ENCODE measurements at regions not wholly inside any gene's neighbourhood (a gene's known extent, or its start where the extent isn't known, plus 50 kb on each side); places are given as distances from the start of the nearest gene placed in this dataset.

DNA sequence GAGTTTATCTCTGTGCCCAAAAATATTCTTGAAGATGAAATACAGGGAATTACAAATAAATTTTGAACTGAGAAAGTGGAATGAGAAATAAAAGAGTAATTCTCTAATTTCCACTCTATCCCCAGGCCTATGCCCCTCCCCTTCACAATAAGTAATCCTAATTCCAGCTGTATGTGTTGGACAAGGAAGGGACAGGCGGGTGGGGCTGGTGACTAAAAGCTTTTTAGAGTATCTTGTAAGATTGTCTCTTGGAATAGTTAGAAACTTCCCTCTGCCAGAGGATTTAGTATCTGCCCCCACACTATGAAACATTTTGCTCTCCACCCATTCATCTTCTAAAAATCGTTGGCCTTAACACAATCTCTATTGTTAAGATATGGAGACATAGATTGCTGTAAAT is 199.2 kb downstream of the MBL2 start:
- Histone ChIP-seq H3K4me2 (ENCODE audit: low read length) (no peak overlapping the region), H3K27me3 (ENCODE audit: insufficient read depth, low read length) (no peaks in the 10 kb centered on the region), H4K20me1 (ENCODE audit: insufficient read depth, low read length) (no peaks in the 10 kb centered on the region), H3F3A (ENCODE audit: insufficient read depth, low read length) (no peaks in the 10 kb centered on the region), H3K9ac (ENCODE audit: low read length) (no peak overlapping the region), H2AFZ (ENCODE audit: low read length) (no peak overlapping the region), H3K9me2 (ENCODE audit: low read depth, low read length) (no peaks in the 10 kb centered on the region), H3K27ac (ENCODE audit: low read depth, low read length, poor library complexity, severe bottlenecking) (no peak overlapping the region), H3K79me2 (ENCODE audit: insufficient read depth, low read length) (no peaks in the 10 kb centered on the region), H3K4me3 (ENCODE audit: low read depth, low read length, poor library complexity, severe bottlenecking) (no peak overlapping the region), H3K9me3 (ENCODE audit: low read length) (no peaks in the 10 kb centered on the region), H3K36me3 (ENCODE audit: insufficient read depth, low read length) (no peaks in the 10 kb centered on the region), H3K4me1 (ENCODE audit: insufficient read depth, low read length, severe bottlenecking) (no peaks in the 10 kb centered on the region)
- no peak for TF ChIP-seq EZH2 (IDR thresholded peaks at IDR 0.05; ENCODE audit: borderline replicate concordance, low read length)
- TF ChIP-seq, protein P1, sequence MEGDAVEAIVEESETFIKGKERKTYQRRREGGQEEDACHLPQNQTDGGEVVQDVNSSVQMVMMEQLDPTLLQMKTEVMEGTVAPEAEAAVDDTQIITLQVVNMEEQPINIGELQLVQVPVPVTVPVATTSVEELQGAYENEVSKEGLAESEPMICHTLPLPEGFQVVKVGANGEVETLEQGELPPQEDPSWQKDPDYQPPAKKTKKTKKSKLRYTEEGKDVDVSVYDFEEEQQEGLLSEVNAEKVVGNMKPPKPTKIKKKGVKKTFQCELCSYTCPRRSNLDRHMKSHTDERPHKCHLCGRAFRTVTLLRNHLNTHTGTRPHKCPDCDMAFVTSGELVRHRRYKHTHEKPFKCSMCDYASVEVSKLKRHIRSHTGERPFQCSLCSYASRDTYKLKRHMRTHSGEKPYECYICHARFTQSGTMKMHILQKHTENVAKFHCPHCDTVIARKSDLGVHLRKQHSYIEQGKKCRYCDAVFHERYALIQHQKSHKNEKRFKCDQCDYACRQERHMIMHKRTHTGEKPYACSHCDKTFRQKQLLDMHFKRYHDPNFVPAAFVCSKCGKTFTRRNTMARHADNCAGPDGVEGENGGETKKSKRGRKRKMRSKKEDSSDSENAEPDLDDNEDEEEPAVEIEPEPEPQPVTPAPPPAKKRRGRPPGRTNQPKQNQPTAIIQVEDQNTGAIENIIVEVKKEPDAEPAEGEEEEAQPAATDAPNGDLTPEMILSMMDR (IDR thresholded peaks at IDR 0.05; ENCODE audit: low read length): no peak

DNA sequence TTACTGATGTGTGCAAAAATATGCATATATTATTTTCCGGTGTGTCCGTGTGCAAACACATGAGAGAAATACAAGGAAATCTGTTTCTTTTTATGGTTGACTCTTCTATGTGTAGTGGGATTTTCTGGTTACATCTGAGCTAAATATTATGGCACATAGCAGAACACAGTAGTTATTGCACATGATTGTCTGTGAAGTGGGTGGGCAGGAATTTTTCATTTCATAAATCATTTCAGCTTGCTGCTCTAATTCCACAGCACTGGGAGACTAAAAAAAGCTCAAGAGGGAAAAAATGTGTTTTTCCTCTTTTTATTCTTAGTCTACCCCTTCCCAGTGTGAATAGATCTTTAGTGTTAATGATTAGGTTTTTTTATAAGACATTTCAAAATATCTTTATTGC is 197.9 kb downstream of the MBL2 start:
- Histone ChIP-seq H3K4me1 (ENCODE audit: insufficient read depth, low read length, severe bottlenecking) (no peaks in the 10 kb centered on the region), H3K9me3 (ENCODE audit: low read length) (no peaks in the 10 kb centered on the region), H3K9me2 (ENCODE audit: low read depth, low read length) (no peaks in the 10 kb centered on the region), H3K36me3 (ENCODE audit: insufficient read depth, low read length) (no peaks in the 10 kb centered on the region), H3F3A (ENCODE audit: insufficient read depth, low read length) (no peaks in the 10 kb centered on the region), H4K20me1 (ENCODE audit: insufficient read depth, low read length) (no peaks in the 10 kb centered on the region), H3K9ac (ENCODE audit: low read length) (no peak overlapping the region), H3K79me2 (ENCODE audit: insufficient read depth, low read length) (no peaks in the 10 kb centered on the region), H3K27me3 (ENCODE audit: insufficient read depth, low read length) (no peaks in the 10 kb centered on the region), H3K4me3 (ENCODE audit: low read depth, low read length, poor library complexity, severe bottlenecking) (no peak overlapping the region), H3K27ac (ENCODE audit: low read depth, low read length, poor library complexity, severe bottlenecking) (no peak overlapping the region), H3K4me2 (ENCODE audit: low read length) (no peak overlapping the region), H2AFZ (ENCODE audit: low read length) (no peak overlapping the region)
- TF ChIP-seq, protein P1 (IDR thresholded peaks at IDR 0.05; ENCODE audit: low read length): no peak

DNA sequence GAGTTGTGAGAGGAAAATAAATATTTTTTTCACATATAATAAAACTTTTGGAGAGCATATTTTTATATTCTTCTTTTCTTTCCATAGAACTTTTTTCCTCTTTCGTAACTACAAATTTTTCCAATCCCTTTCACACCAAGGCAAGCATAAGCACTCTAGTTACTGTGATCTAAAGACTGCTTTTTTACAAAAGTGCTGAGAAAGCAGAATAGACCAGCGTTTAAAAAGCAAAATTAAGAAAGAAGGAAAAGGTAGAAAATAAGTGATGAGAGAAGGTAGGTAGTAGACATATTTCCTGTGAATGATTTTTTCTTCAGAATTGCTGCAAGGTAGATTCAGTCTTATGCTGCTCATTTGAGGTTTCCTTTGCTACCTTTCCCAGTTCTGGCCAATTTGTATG is 195.5 kb downstream of the MBL2 start:
- no peak for TF ChIP-seq EZH2 (IDR thresholded peaks at IDR 0.05; ENCODE audit: borderline replicate concordance, low read length)
- TF ChIP-seq, protein P1 (IDR thresholded peaks at IDR 0.05; ENCODE audit: low read length): no peak
- H3K4me1 ChIP-seq (ENCODE audit: insufficient read depth, low read length, severe bottlenecking): no peaks in the 10 kb centered on the region
- H3K4me3 ChIP-seq (ENCODE audit: low read depth, low read length, poor library complexity, severe bottlenecking): no peak overlapping the region
- no peaks in the 10 kb centered on the region for H3F3A ChIP-seq (ENCODE audit: insufficient read depth, low read length)
- no peaks in the 10 kb centered on the region for H4K20me1 ChIP-seq (ENCODE audit: insufficient read depth, low read length)
- H3K9ac ChIP-seq (ENCODE audit: low read length): no peak overlapping the region
- H3K79me2 ChIP-seq (ENCODE audit: insufficient read depth, low read length): no peaks in the 10 kb centered on the region
- no peaks in the 10 kb centered on the region for H3K36me3 ChIP-seq (ENCODE audit: insufficient read depth, low read length)
- no peaks in the 10 kb centered on the region for H3K9me2 ChIP-seq (ENCODE audit: low read depth, low read length)
- H3K27ac ChIP-seq (ENCODE audit: low read depth, low read length, poor library complexity, severe bottlenecking): no peak overlapping the region
- no peaks in the 10 kb centered on the region for H3K27me3 ChIP-seq (ENCODE audit: insufficient read depth, low read length)
- no peak overlapping the region for H3K4me2 ChIP-seq (ENCODE audit: low read length)
- no peak overlapping the region for H2AFZ ChIP-seq (ENCODE audit: low read length)
- H3K9me3 ChIP-seq (ENCODE audit: low read length): no peaks in the 10 kb centered on the region
